H9 (cell line): ENCODE measurements at regions not wholly inside any gene's neighbourhood (a gene's known extent, or its start where the extent isn't known, plus 50 kb on each side); places are given as distances from the start of the nearest gene placed in this dataset.

Experiments used
- DNase-seq: peaks from one replicate; pipeline ENCODE4 v3.0.0-alpha.2; 2017
- H2AFZ ChIP-seq: one replicate; pipeline ENCODE4 v1.6.1; 2013; ENCODE audit warnings: mild to moderate bottlenecking, low read length, control low read depth, moderate library complexity
- H2AK5ac ChIP-seq: 2 replicates; pipeline ENCODE4 v1.6.1; 2013; ENCODE audit warnings: low read length, control low read depth, mixed read lengths; ENCODE audit not compliant: insufficient read length
- H2BK120ac ChIP-seq: one replicate; pipeline ENCODE4 v1.6.1; 2013; ENCODE audit warnings: low read depth, mild to moderate bottlenecking, low read length, control low read depth, inconsistent platforms; ENCODE audit not compliant: poor library complexity, severe bottlenecking
- H2BK12ac ChIP-seq: 2 replicates; pipeline ENCODE4 v1.6.1; 2013; ENCODE audit warnings: low read length, control low read depth, mixed read lengths, low read depth; ENCODE audit not compliant: insufficient read length
- H2BK15ac ChIP-seq: 2 replicates; pipeline ENCODE4 v1.6.1; 2013; ENCODE audit warnings: low read depth, low read length, control low read depth
- H2BK20ac ChIP-seq: one replicate; pipeline ENCODE4 v1.6.1; 2013; ENCODE audit warnings: low read depth, mild to moderate bottlenecking, low read length, control low read depth, inconsistent platforms; ENCODE audit not compliant: poor library complexity, severe bottlenecking
- H2BK5ac ChIP-seq: 2 replicates; pipeline ENCODE4 v1.6.1; 2013; ENCODE audit warnings: low read length, control low read depth, mixed read lengths; ENCODE audit not compliant: insufficient read length
- H3K14ac ChIP-seq: 2 replicates; pipeline ENCODE4 v1.6.1; 2013; ENCODE audit warnings: low read length, control low read depth; ENCODE audit not compliant: insufficient read depth
- H3K18ac ChIP-seq: 2 replicates; pipeline ENCODE4 v1.6.1; 2013; ENCODE audit warnings: low read depth, mild to moderate bottlenecking, mixed read lengths, low read length, control low read depth; ENCODE audit not compliant: insufficient read length
- H3K23ac ChIP-seq: 2 replicates; pipeline ENCODE4 v1.6.1; 2013; ENCODE audit warnings: low read length, control low read depth, mixed read lengths, low read depth; ENCODE audit not compliant: insufficient read length
- H3K23me2 ChIP-seq: 2 replicates; pipeline ENCODE4 v1.6.1; 2013; ENCODE audit warnings: low read depth, mild to moderate bottlenecking, mixed read lengths, low read length, control low read depth; ENCODE audit not compliant: insufficient read length, poor library complexity, severe bottlenecking
- H3K27ac ChIP-seq: 2 replicates; pipeline ENCODE4 v1.5.1; 2013; ENCODE audit warnings: low read length, control low read depth, mixed read lengths, low read depth; ENCODE audit not compliant: insufficient read length
- H3K27me3 ChIP-seq: 2 replicates; pipeline ENCODE4 v1.6.1; 2013; ENCODE audit warnings: low read length, control low read depth, inconsistent platforms; ENCODE audit not compliant: insufficient read depth
- H3K4ac ChIP-seq: 2 replicates; pipeline ENCODE4 v1.6.1; 2013; ENCODE audit warnings: low read depth, mild to moderate bottlenecking, control low read depth, inconsistent platforms, low read length, moderate library complexity
- H3K4me1 ChIP-seq: 2 replicates; pipeline ENCODE4 v1.6.1; 2013; ENCODE audit warnings: low read length, control low read depth, inconsistent platforms; ENCODE audit not compliant: insufficient read depth
- H3K4me2 ChIP-seq: 2 replicates; pipeline ENCODE4 v1.6.1; 2013; ENCODE audit warnings: low read length, control low read depth, mixed read lengths; ENCODE audit not compliant: insufficient read length, insufficient read depth
- H3K56ac ChIP-seq: 2 replicates; pipeline ENCODE4 v1.6.1; 2013; ENCODE audit warnings: low read depth, mild to moderate bottlenecking, mixed read lengths, low read length, control low read depth; ENCODE audit not compliant: insufficient read length
- H3K79me1 ChIP-seq: 2 replicates; pipeline ENCODE4 v1.6.1; 2013; ENCODE audit warnings: low read depth, mild to moderate bottlenecking, moderate library complexity, low read length, control low read depth, inconsistent platforms; ENCODE audit not compliant: insufficient read depth, poor library complexity, severe bottlenecking
- H3K79me2 ChIP-seq: 2 replicates; pipeline ENCODE4 v1.6.1; 2013; ENCODE audit warnings: low read length, control low read depth, inconsistent platforms; ENCODE audit not compliant: insufficient read depth
- H3K9ac ChIP-seq: 2 replicates; pipeline ENCODE4 v1.6.1; 2013; ENCODE audit warnings: low read length, control low read depth, mixed read lengths; ENCODE audit not compliant: insufficient read length; ENCODE audit errors: extremely low read depth
- H3K9me3 ChIP-seq: one replicate; pipeline ENCODE4 v1.6.1; 2013; ENCODE audit warnings: low read depth, low read length, inconsistent platforms; ENCODE audit not compliant: control insufficient read depth
- H3T11ph ChIP-seq: one replicate; pipeline ENCODE4 v1.6.1; 2013; ENCODE audit warnings: mild to moderate bottlenecking, low read length, control low read depth, inconsistent platforms
- H4K20me1 ChIP-seq: one replicate; pipeline ENCODE4 v1.6.1; 2013; ENCODE audit not compliant: control insufficient read depth, insufficient read length, insufficient read depth
- H4K5ac ChIP-seq: 2 replicates; pipeline ENCODE4 v1.6.1; 2013; ENCODE audit warnings: low read depth, mild to moderate bottlenecking, mixed read lengths, low read length, control low read depth; ENCODE audit not compliant: insufficient read length
- H4K8ac ChIP-seq: replicated peaks from 2 replicates; pipeline ENCODE4 v1.6.1; 2013; ENCODE audit warnings: low read length, control low read depth, mixed read lengths, low read depth; ENCODE audit not compliant: insufficient read length
- H4K91ac ChIP-seq: 2 replicates; pipeline ENCODE4 v1.6.1; 2013; ENCODE audit warnings: low read depth, mild to moderate bottlenecking, moderate library complexity, mixed read lengths, low read length, control low read depth; ENCODE audit not compliant: insufficient read length
- H3K27ac Mint-ChIP-seq, 3 experiments: 2 replicates in 2 of 3; 3 replicates in 1 of 3; pipeline ENCODE4 v1.8.0; 2020 to 2021; ENCODE audit warnings: mixed read lengths in 3 of 3, mild to moderate bottlenecking in 1 of 3, moderate library complexity in 1 of 3
- H3K27me3 Mint-ChIP-seq: 2 replicates; pipeline ENCODE4 v1.8.0; 2021; ENCODE audit warnings: low read depth, mild to moderate bottlenecking, moderate library complexity, mixed read lengths
- H3K36me3 Mint-ChIP-seq, 3 experiments: 2 replicates in 2 of 3; 3 replicates in 1 of 3; pipeline ENCODE4 v1.8.0; 2020 to 2021; ENCODE audit warnings: low read depth in 3 of 3, mixed read lengths in 3 of 3; ENCODE audit not compliant: insufficient read depth in 1 of 3
- H3K4me1 Mint-ChIP-seq, 2 experiments: 2 replicates each; pipeline ENCODE4 v1.8.0; 2020; ENCODE audit warnings: mixed read lengths in 2 of 2
- H3K4me3 Mint-ChIP-seq, 2 experiments: 2 replicates in 1 of 2; 3 replicates in 1 of 2; pipeline ENCODE4 v1.8.0; 2020 to 2021; ENCODE audit warnings: mild to moderate bottlenecking in 2 of 2, mixed read lengths in 2 of 2, moderate library complexity in 1 of 2
- H3K9me3 Mint-ChIP-seq, 2 experiments: 2 replicates in 1 of 2; 3 replicates in 1 of 2; pipeline ENCODE4 v1.8.0; 2020; ENCODE audit warnings: mild to moderate bottlenecking in 2 of 2, mixed read lengths in 2 of 2, moderate library complexity in 1 of 2
- CTCF ChIP-seq: fragments of 200-600 bp; sonication (generic); conservative IDR thresholded peaks from 3 replicates; pipeline ENCODE4 v1.8.0; 2021; ENCODE audit warnings: antibody characterized with exemption, mild to moderate bottlenecking
- WGBS: extraction: QIAGEN DNeasy Blood & Tissue Kit; methylation state at CpG from one replicate; pipeline ENCODE4 v1.1.7; 2013; ENCODE audit warnings: missing lambda C conversion rate, low lambda C conversion rate, mixed read lengths; ENCODE audit not compliant: insufficient read length; ENCODE audit errors: extremely low coverage; 5-methylcytosine and 5-hydroxymethylcytosine counted together

- no peaks in the 10 kb centered on the region for H3K4me1 ChIP-seq
- no peak overlapping the region for H3K27ac ChIP-seq
- WGBS: no CpG with 5 or more reads among the region's 1 CpG
- H2BK12ac ChIP-seq: no peak overlapping the region
- H2BK20ac ChIP-seq: no peak overlapping the region
- H3K14ac ChIP-seq: no peak overlapping the region
- H3K9ac ChIP-seq: no peak overlapping the region
- H3K56ac ChIP-seq: no peak overlapping the region
- Mint-ChIP-seq H3K4me1 (peaks cover 4 to 8% of the 10 kb centered on the region in 2 experiments; a peak in 2 of 4 replicates), H3K4me3 (no peak overlapping the region), H3K27me3 (no peaks in the 10 kb centered on the region), H3K36me3 (peaks cover 8 to 27% (median 21%) of the 10 kb centered on the region in 3 experiments), H3K9me3 (peaks cover 25 to 28% of the 10 kb centered on the region in 2 experiments), H3K27ac (no peak overlapping the region)
- peaks cover 11% of the 10 kb centered on the region for H3K9me3 ChIP-seq
- H3K4ac ChIP-seq: no peak overlapping the region
- H3K23ac ChIP-seq: no peak overlapping the region
- no peak overlapping the region for H2AFZ ChIP-seq
- no peak for TF ChIP-seq CTCF
- H3T11ph ChIP-seq: no peak overlapping the region
- H4K91ac ChIP-seq: no peak overlapping the region
- H4K5ac ChIP-seq: no peak overlapping the region
- H3K18ac ChIP-seq: no peak overlapping the region
- H3K4me2 ChIP-seq: no peak overlapping the region
- no peaks in the 10 kb centered on the region for H4K20me1 ChIP-seq
- H2BK15ac ChIP-seq: no peak overlapping the region
- no peaks in the 10 kb centered on the region for H3K79me1 ChIP-seq
- H3K27me3 ChIP-seq: no peaks in the 10 kb centered on the region
- H2BK120ac ChIP-seq: no peak overlapping the region
- no peaks in the 10 kb centered on the region for H3K79me2 ChIP-seq
- H2BK5ac ChIP-seq: no peak overlapping the region
- no peaks in the 10 kb centered on the region for H3K23me2 ChIP-seq
- H4K8ac ChIP-seq: no peak overlapping the region
- no peak overlapping the region for H2AK5ac ChIP-seq
- DNase-seq: no peak
These were observed 160.9 kb upstream of the MME start for GRCh38 chr3:154919226-154919625.
